Mesodermal cell (in vitro differentiated cells): ENCODE measurements at regions not wholly inside any gene's neighbourhood (a gene's known extent, or its start where the extent isn't known, plus 50 kb on each side); places are given as distances from the start of the nearest gene placed in this dataset.

Experiments used
- H3K27ac ChIP-seq: 2 replicates; pipeline ENCODE4 v1.7.0; 2013; ENCODE audit warnings: mild to moderate bottlenecking, low read depth, low read length, moderate library complexity; ENCODE audit not compliant: severe bottlenecking
- H3K36me3 ChIP-seq: 2 replicates; pipeline ENCODE4 v1.7.1; 2013; ENCODE audit warnings: mild to moderate bottlenecking, low read length, moderate library complexity; ENCODE audit not compliant: control insufficient read depth, insufficient read depth
- H3K4me1 ChIP-seq: one replicate; pipeline ENCODE4 v1.7.1; 2013; ENCODE audit warnings: mild to moderate bottlenecking, low read length; ENCODE audit not compliant: insufficient read depth, control insufficient read depth, poor library complexity, severe bottlenecking
- H3K4me3 ChIP-seq: 2 replicates; pipeline ENCODE4 v1.7.0; 2013; ENCODE audit warnings: low read length, control low read depth, mild to moderate bottlenecking; ENCODE audit not compliant: insufficient read depth, poor library complexity, severe bottlenecking; ENCODE audit errors: extremely low read depth
- H3K9me3 ChIP-seq: 2 replicates; pipeline ENCODE4 v1.7.1; 2013; ENCODE audit warnings: mild to moderate bottlenecking, low read length, moderate library complexity; ENCODE audit not compliant: control insufficient read depth
- WGBS, 2 experiments: methylation state at CpG; one replicate each; pipeline ENCODE4 v1.1.5; 2013; ENCODE audit warnings: missing lambda C conversion rate in 2 of 2; ENCODE audit not compliant: insufficient coverage in 2 of 2; 5-methylcytosine and 5-hydroxymethylcytosine counted together

- no CpG with 5 or more reads among the region's 5 CpGs for WGBS, 2 experiments
- H3K27ac ChIP-seq: no peak overlapping the region
- H3K4me3 ChIP-seq: no peak overlapping the region
- H3K9me3 ChIP-seq: no peaks in the 10 kb centered on the region
- H3K4me1 ChIP-seq: no peaks in the 10 kb centered on the region
- no peaks in the 10 kb centered on the region for H3K36me3 ChIP-seq
Measured at GRCh38 chr21:15407585-15407984, 322.2 kb upstream of the USP25 start.

DNA sequence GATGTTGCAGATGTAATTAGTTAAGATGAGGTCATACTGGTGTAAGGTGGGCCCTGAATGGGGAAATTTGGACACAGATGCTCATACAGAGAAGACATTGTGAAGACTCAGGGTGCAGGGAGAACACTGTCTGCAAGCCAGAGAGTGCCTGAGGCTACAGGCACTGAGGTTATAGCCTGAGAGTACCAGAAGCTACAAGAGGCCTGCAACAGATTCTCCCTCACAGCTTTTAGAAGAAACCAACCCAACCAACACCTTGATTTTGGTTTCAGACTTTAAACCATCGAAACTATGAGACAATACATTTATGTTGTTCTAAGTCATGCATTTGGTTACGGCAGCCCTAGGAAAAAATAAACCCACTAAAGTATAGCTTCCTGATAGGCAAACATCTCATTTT, 321.7 kb upstream of the USP25 start:
- Histone ChIP-seq H3K9me3 (no peaks in the 10 kb centered on the region), H3K27ac (no peak overlapping the region), H3K36me3 (no peaks in the 10 kb centered on the region), H3K4me3 (no peak overlapping the region), H3K4me1 (no peaks in the 10 kb centered on the region)
- WGBS, 2 experiments: no CpG with 5 or more reads among the region's 2 CpGs

DNA sequence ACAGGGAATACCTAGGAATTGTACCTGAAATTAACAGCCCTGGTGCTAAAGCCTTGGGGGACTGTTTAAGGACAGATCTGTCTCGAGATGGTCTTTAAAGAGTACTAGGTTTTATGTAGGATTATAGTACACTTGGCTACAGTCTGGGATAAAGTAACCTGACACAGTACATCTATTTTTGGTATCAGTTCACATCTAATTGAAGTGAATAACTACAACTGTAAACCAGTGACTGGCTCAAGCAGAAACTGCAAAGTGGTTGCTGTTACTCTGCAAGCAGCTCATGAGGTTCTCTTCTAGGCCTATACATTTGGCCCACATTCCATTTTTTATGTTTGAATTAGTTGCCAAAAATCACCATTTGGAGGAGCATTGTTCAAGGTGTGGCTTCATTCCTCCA, 320.8 kb upstream of the USP25 start:
- WGBS, 2 experiments: 80 to 100% methylated on average over 1 of the region's 1 CpG
- no peak overlapping the region for H3K27ac ChIP-seq
- no peaks in the 10 kb centered on the region for H3K9me3 ChIP-seq
- no peaks in the 10 kb centered on the region for H3K36me3 ChIP-seq
- H3K4me3 ChIP-seq: no peak overlapping the region
- no peaks in the 10 kb centered on the region for H3K4me1 ChIP-seq

GRCh38 chr21:15410853-15411252, 318.9 kb upstream of the USP25 start:
- H3K4me3 ChIP-seq: no peak overlapping the region
- WGBS, 2 experiments: 85% methylated on average over 2 of the region's 3 CpGs; no CpG with 5 or more reads in 1 of the 2 experiments
- no peaks in the 10 kb centered on the region for H3K36me3 ChIP-seq
- H3K4me1 ChIP-seq: no peaks in the 10 kb centered on the region
- H3K27ac ChIP-seq: no peak overlapping the region
- no peaks in the 10 kb centered on the region for H3K9me3 ChIP-seq

GRCh38 chr21:15414057-15414456, 315.7 kb upstream of the USP25 start:
- H3K4me3 ChIP-seq: no peak overlapping the region
- H3K9me3 ChIP-seq: no peaks in the 10 kb centered on the region
- WGBS, 2 experiments: no CpG with 5 or more reads among the region's 1 CpG
- no peaks in the 10 kb centered on the region for H3K4me1 ChIP-seq
- no peak overlapping the region for H3K27ac ChIP-seq
- H3K36me3 ChIP-seq: no peaks in the 10 kb centered on the region

GRCh38 chr21:15415541-15416261, 314.1 kb upstream of the USP25 start:
- H3K27ac ChIP-seq: no peak overlapping the region
- H3K4me1 ChIP-seq: no peaks in the 10 kb centered on the region
- H3K9me3 ChIP-seq: no peaks in the 10 kb centered on the region
- 64 to 80% methylated on average over 1 of the region's 2 CpGs for WGBS, 2 experiments
- H3K4me3 ChIP-seq: no peak overlapping the region
- no peaks in the 10 kb centered on the region for H3K36me3 ChIP-seq

GRCh38 chr21:15421441-15421881, 308.3 kb upstream of the USP25 start:
- Histone ChIP-seq H3K4me1 (no peaks in the 10 kb centered on the region), H3K9me3 (no peaks in the 10 kb centered on the region), H3K36me3 (no peaks in the 10 kb centered on the region), H3K27ac (no peak overlapping the region), H3K4me3 (no peak overlapping the region)
- WGBS, 2 experiments: 91 to 92% methylated on average over 4 to 5 of the region's 5 CpGs

- Histone ChIP-seq H3K36me3 (no peaks in the 10 kb centered on the region), H3K4me1 (no peaks in the 10 kb centered on the region), H3K4me3 (no peak overlapping the region), H3K9me3 (no peaks in the 10 kb centered on the region), H3K27ac (no peak overlapping the region)
- WGBS, 2 experiments: no CpG with 5 or more reads among the region's 2 CpGs
Measured at GRCh38 chr21:15421947-15422346, 307.8 kb upstream of the USP25 start.

GRCh38 chr21:15422783-15423182, 307.0 kb upstream of the USP25 start:
- Histone ChIP-seq H3K36me3 (no peaks in the 10 kb centered on the region), H3K4me1 (no peaks in the 10 kb centered on the region), H3K9me3 (no peaks in the 10 kb centered on the region), H3K27ac (no peak overlapping the region), H3K4me3 (no peak overlapping the region)
- 93 to 100% methylated on average over 1 to 2 of the region's 3 CpGs for WGBS, 2 experiments

DNA sequence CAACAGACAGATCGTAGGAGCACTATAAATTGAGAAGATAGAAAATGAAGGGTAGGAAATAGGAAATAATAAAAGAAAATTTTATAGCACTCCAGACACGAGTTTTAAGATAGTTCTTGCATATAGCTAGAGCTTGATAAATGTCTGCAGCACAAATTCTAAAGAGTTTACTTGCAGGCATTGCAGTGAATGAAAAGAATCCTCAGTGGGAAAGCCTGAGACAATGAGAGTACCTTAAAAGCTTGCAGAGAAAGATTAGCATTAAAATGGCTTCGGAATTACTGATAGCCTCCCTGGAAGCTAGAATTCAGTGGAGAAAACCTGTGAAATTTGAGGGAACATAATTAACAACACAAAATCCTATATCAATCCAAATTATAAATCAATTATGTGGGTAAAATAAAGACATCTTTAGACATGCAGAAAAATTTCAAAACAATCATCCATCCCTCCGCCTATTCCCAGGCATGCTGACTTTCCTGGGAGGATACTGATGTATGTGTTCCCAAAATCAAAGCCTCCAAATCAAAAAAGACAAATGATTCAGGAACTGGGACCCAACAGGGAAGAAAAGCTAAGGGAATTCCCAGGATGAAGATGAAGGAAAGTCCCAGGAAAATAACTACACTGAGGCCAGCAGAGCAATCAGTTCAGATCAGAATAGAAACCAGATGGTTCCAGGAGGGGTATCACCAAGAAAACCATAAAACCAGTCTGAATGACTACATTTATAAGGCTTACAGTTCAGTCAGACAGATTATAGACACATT, 305.9 kb upstream of the USP25 start:
- WGBS, 2 experiments: 64% methylated on average over 2 of the region's 4 CpGs; no CpG with 5 or more reads in 1 of the 2 experiments
- Histone ChIP-seq H3K9me3 (no peaks in the 10 kb centered on the region), H3K36me3 (no peaks in the 10 kb centered on the region), H3K4me1 (no peaks in the 10 kb centered on the region), H3K27ac (no peak overlapping the region), H3K4me3 (no peak overlapping the region)

DNA sequence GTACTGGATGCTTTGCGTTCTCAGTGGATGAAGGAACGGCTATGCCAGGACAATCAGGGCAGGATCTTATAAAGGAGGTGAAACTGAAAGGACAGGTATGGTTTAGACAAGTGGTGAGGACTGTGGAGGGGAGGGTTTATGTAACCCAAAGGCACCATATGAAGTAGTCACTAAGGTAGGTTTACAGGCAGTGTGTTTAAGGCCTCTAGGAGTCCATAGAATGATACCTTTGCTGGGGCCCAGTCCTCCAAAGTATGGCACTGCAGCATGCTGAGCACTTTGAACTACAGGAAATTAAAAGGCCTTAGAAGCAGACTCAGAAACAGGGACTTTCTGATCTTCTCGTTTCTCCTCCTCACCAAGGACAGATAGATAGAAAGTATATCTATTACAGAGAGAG, 304.7 kb upstream of the USP25 start:
- WGBS, 2 experiments: 92% methylated on average over 2 of the region's 3 CpGs
- no peaks in the 10 kb centered on the region for H3K36me3 ChIP-seq
- H3K4me1 ChIP-seq: no peaks in the 10 kb centered on the region
- H3K4me3 ChIP-seq: no peak overlapping the region
- H3K9me3 ChIP-seq: no peaks in the 10 kb centered on the region
- no peak overlapping the region for H3K27ac ChIP-seq
